Transverse colon (tissue), 4 donors: ENCODE measurements at regions not wholly inside any gene's neighbourhood (a gene's known extent, or its start where the extent isn't known, plus 50 kb on each side); places are given as distances from the start of the nearest gene placed in this dataset.

Experiments
- DNase-seq: peaks from one replicate; pipeline ENCODE4 v3.0.0-alpha.2; 2019
- H3K27ac ChIP-seq, 4 donors: fragments of 200-600 bp; sonication (generic); 2 replicates each; pipeline ENCODE4 v1.5.1; 2016 to 2018; ENCODE audit warnings: inconsistent platforms in 4 of 4
- H3K27me3 ChIP-seq: fragments of 200-600 bp; sonication (generic); 2 replicates; pipeline ENCODE4 v1.5.1; 2017; ENCODE audit warnings: inconsistent platforms
- H3K36me3 ChIP-seq, 4 donors: fragments of 200-600 bp; sonication (generic); 2 replicates each; pipeline ENCODE4 v1.5.1; 2017 to 2019; ENCODE audit warnings: inconsistent platforms in 4 of 4
- H3K4me1 ChIP-seq, 4 donors: fragments of 200-600 bp; sonication (generic); 2 replicates each; pipeline ENCODE4 v1.5.1; 2017 to 2020; ENCODE audit warnings: inconsistent platforms in 4 of 4
- H3K4me3 ChIP-seq, 4 donors: fragments of 200-600 bp; sonication (generic); 1 replicate in 1 of 4; 2 replicates in 3 of 4; pipeline versions ENCODE4 v1.5.1 to v1.6.1; 2017 to 2019; ENCODE audit warnings: inconsistent platforms in 4 of 4
- H3K9me3 ChIP-seq, 2 donors: fragments of 200-600 bp; sonication (generic); 2 replicates each; pipeline ENCODE4 v1.5.1; 2017 to 2019; ENCODE audit warnings: inconsistent platforms in 2 of 2
- EP300 ChIP-seq: sonication (generic); formaldehyde crosslinking; IDR thresholded peaks from one replicate; pipeline ENCODE4 v1.6.1; 2017; ENCODE audit warnings: antibody characterized with exemption, low read depth
- POLR2A ChIP-seq: fragments of 450-650 bp; IDR thresholded peaks from one replicate; pipeline ENCODE4 v1.6.1; 2016; ENCODE audit warnings: antibody characterized with exemption, mild to moderate bottlenecking, moderate library complexity
- POLR2AphosphoS5 ChIP-seq, 3 donors: sonication (generic); formaldehyde crosslinking; IDR thresholded peaks; one replicate each; pipeline ENCODE4 v1.6.1; 2016; ENCODE audit warnings: antibody characterized with exemption in 3 of 3
- WGBS, 2 donors: methylation state at CpG; one replicate each; pipeline ENCODE4 v1.1.5; 2018; ENCODE audit warnings: low coverage in 1 of 2; 5-methylcytosine and 5-hydroxymethylcytosine counted together
- in situ Hi-C, 4 donors: fragments of 200-750 bp; cut with MboI; loops; one replicate each; pipeline versions ENCODE4 v1.15.0 to v1.15.1; 2017; ENCODE audit warnings: low sequenced_read_pairs in 3 of 4, low pct_ligation_motif_present in 1 of 4, low pct_unique_long_range_greater_than_20kb in 1 of 4
- intact Hi-C: fragments of 100-400 bp; cut with DNase I; formaldehyde crosslinking; loops from one replicate; pipeline ENCODE4 v1.15.1; 2023; ENCODE audit warnings: low total_unique reads
- TF ChIP-seq, protein P1 (sequence below), 5 experiments: fragments of 200-600 bp in 3 of 5; fragments of 450-650 bp in 2 of 5; sonication (generic) in 3 of 5; IDR thresholded peaks; 1 replicate in 2 of 5; 2 replicates in 3 of 5; pipeline ENCODE4 v1.5.1; 2016 to 2017; ENCODE audit warnings: antibody characterized with exemption in 5 of 5, inconsistent platforms in 3 of 5, mild to moderate bottlenecking in 2 of 5, moderate library complexity in 1 of 5

DNA sequence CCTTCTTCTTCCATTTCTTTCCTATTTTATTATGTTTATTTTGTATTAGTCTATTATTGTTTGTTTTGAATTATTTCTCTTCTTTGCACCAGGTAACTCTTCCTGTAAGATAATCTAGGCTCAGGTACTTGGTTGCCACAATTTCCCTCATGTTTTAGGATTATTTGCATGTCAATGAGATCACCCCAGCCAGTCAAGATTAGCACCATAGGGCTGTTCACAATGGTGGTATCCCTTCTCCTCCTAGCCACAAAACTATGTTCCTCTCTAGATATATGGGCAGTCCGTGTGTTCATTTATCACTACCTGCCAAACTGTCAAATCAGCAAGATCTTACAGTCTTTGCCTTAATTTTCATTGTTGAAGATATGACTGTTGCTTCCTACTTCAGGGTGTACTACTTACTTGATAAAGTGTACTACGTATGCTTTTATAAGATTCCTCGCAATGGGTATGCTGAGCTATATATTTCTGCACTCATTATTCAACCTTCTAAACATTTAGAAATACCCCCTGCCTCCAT lies 1536.2 kb downstream of the PLA2G4A start:
- H3K9me3 ChIP-seq: no peaks in the 10 kb centered on the region
- no peak overlapping the region for H3K27ac ChIP-seq
- no peaks in the 10 kb centered on the region for H3K4me1 ChIP-seq
- no peak overlapping the region for H3K4me3 ChIP-seq
- no peak for DNase-seq
- intact Hi-C loops (loop anchor here (5.0 kb wide), 1 partner anchor 338 kb away; no protein-coding TSS in a partner anchor), in situ Hi-C loops (no loop called here)
- WGBS, 2 donors: 82 to 85% methylated on average over 2 to 3 of the region's 3 CpGs
- TF ChIP-seq EP300: no peak
- no peaks in the 10 kb centered on the region for H3K36me3 ChIP-seq
- no peaks in the 10 kb centered on the region for H3K27me3 ChIP-seq

- Histone ChIP-seq H3K4me1 (no peaks in the 10 kb centered on the region), H3K4me3 (no peak overlapping the region), H3K27me3 (no peaks in the 10 kb centered on the region), H3K36me3 (no peaks in the 10 kb centered on the region), H3K27ac (no peak overlapping the region), H3K9me3 (no peaks in the 10 kb centered on the region)
- intact Hi-C loops (no loop called here), in situ Hi-C loops (no loop called here)
- no peak for DNase-seq
- TF ChIP-seq POLR2A (no peak), POLR2AphosphoS5 (IDR thresholded peaks at IDR 0.05) (no peak), EP300 (no peak)
- TF ChIP-seq, protein P1, sequence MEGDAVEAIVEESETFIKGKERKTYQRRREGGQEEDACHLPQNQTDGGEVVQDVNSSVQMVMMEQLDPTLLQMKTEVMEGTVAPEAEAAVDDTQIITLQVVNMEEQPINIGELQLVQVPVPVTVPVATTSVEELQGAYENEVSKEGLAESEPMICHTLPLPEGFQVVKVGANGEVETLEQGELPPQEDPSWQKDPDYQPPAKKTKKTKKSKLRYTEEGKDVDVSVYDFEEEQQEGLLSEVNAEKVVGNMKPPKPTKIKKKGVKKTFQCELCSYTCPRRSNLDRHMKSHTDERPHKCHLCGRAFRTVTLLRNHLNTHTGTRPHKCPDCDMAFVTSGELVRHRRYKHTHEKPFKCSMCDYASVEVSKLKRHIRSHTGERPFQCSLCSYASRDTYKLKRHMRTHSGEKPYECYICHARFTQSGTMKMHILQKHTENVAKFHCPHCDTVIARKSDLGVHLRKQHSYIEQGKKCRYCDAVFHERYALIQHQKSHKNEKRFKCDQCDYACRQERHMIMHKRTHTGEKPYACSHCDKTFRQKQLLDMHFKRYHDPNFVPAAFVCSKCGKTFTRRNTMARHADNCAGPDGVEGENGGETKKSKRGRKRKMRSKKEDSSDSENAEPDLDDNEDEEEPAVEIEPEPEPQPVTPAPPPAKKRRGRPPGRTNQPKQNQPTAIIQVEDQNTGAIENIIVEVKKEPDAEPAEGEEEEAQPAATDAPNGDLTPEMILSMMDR (IDR thresholded peaks at IDR 0.05): no peak
Observed at GRCh38 chr1:188365874-188366273, 1537.1 kb downstream of the PLA2G4A start.

GRCh38 chr1:188367661-188368060 lies 1538.9 kb downstream of the PLA2G4A start:
- intact Hi-C loops: no loop called here
- no peak for DNase-seq

GRCh38 chr1:188371295-188371806 lies 1542.6 kb downstream of the PLA2G4A start:
- in situ Hi-C loops (no loop called here), intact Hi-C loops (no loop called here)
- H3K36me3 ChIP-seq: no peaks in the 10 kb centered on the region
- H3K4me1 ChIP-seq: no peaks in the 10 kb centered on the region
- no peak overlapping the region for H3K4me3 ChIP-seq
- no peak for DNase-seq
- WGBS, 2 donors: 67 to 71% methylated on average over 1 of the region's 1 CpG
- no peaks in the 10 kb centered on the region for H3K9me3 ChIP-seq
- no peak overlapping the region for H3K27ac ChIP-seq
- TF ChIP-seq, protein P1 (IDR thresholded peaks at IDR 0.05): no peak
- no peaks in the 10 kb centered on the region for H3K27me3 ChIP-seq

More at GRCh38 chr1:188367661-188368060, 1538.9 kb downstream of the PLA2G4A start:
- Histone ChIP-seq H3K27me3 (no peaks in the 10 kb centered on the region), H3K27ac (no peak overlapping the region), H3K9me3 (no peaks in the 10 kb centered on the region), H3K4me1 (no peaks in the 10 kb centered on the region), H3K4me3 (no peak overlapping the region), H3K36me3 (no peaks in the 10 kb centered on the region)
- in situ Hi-C loops: no loop called here
- 32 to 38% methylated on average over 2 of the region's 2 CpGs for whole genome bisulfite sequencing, 2 donors
- no peak for TF ChIP-seq POLR2AphosphoS5 (IDR thresholded peaks at IDR 0.05)

DNA sequence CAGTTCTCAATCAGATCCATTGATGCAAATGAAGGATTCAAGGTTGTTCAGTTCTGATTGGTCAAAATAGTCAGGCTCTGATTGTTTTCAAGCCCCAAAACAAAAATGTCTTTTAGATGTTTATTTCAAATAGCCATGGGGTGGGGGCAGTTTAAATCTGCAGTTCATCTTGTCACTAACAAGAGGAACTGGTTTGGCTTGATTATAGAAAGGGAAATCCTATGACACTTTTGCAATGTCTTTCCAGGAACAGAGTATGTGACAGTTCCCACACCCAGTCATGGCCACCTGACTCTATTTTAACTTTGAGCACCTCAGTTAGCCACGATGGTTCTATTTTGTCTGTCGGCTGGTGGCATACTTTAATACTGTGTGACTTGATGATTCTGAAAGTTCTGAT lies 1544.1 kb downstream of the PLA2G4A start:
- Histone ChIP-seq H3K9me3 (no peaks in the 10 kb centered on the region), H3K36me3 (no peaks in the 10 kb centered on the region), H3K27me3 (no peaks in the 10 kb centered on the region), H3K4me3 (no peak overlapping the region), H3K27ac (no peak overlapping the region), H3K4me1 (no peaks in the 10 kb centered on the region)
- TF ChIP-seq POLR2AphosphoS5 (IDR thresholded peaks at IDR 0.05) (no peak), POLR2A (no peak), EP300 (no peak)
- TF ChIP-seq, protein P1 (IDR thresholded peaks at IDR 0.05): no peak
- no peak for DNase-seq
- in situ Hi-C loops (no loop called here), intact Hi-C loops (no loop called here)
- WGBS, 2 donors: 81 to 91% methylated on average over 2 of the region's 2 CpGs
